Urothelium cell line (cell line): ENCODE measurements at regions not wholly inside any gene's neighbourhood (a gene's known extent, or its start where the extent isn't known, plus 50 kb on each side); places are given as distances from the start of the nearest gene placed in this dataset.
A peak's percentile ranks its signal among the peaks of the same experiment; 100 is the strongest.

Experiments
- DNase-seq: peaks from one replicate; pipeline ENCODE4 v3.0.0; 2011; ENCODE audit warnings: low spot score, mixed read lengths
- FAIRE-seq: peaks from 2 replicates; lab custom pipeline; 2011; peaks lifted over from hg19 to GRCh38; lab: Jason Lieb, UNC

DNA sequence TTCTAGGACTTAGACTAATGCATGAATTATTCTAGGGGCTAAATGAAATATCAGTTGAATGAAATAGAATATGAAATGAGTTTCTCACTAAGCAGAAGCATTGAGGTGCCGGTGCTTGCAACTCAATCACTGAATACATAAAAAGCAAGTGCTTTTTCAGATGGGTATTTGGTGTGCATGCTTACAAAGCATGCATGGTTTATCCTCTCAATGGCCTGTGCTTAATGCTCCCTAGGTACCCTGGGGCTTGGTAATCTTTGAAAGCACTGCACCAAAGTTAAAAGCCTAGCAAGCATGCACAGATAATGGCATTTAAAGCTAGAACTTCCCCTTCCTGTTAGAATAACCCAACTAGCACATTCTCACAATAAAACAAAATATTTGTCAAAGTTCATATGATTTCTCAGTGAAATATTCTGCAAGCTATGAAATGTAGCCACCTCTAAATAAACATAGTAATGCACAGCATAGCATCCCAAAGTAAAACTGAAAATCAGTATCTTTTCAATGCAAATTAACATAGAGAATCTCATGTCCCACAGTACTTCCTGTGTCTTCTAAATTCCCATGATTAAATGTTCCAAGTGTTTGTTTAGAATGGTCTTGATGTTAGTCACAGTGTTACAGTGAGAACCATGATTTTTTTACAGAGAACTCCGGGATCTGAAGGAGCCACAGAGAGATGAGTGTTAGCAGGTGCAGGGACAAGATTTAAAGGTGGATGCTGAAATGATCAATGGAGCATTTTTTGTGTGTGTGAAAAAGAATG is 143.4 kb upstream of the CDH6 start:
- FAIRE-seq (no peak), DNase-seq (no peak)

GRCh38 chr5:31049461-31049860 is 144.0 kb upstream of the CDH6 start:
- no peak for FAIRE-seq
- no peak for DNase-seq

GRCh38 chr5:31048282-31049270 is 144.9 kb upstream of the CDH6 start:
- FAIRE-seq = no peak

DNA sequence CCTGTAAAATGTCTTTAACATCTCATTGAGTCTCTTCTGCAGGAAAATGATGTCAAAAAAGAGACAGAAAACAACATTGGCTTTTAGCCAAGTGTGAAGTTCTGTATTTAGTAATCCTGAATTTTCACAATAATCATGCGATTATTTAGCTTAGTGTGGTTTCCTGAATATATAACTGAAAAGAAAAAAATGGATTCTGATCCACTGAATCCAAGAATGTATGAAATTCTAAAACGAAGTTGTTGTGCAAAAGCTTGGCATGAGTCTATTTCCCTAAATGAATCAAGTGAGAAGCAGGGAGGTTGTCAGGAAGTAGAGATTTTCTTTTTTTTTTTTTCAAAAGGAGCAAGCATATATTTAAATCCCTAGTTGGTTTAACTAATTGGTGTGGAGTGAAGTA is 145.9 kb upstream of the CDH6 start:
- no peak for DNase-seq
- FAIRE-seq = no peak

More at GRCh38 chr5:31048282-31049270, 144.9 kb upstream of the CDH6 start:
- DNase-seq = no peak

DNA sequence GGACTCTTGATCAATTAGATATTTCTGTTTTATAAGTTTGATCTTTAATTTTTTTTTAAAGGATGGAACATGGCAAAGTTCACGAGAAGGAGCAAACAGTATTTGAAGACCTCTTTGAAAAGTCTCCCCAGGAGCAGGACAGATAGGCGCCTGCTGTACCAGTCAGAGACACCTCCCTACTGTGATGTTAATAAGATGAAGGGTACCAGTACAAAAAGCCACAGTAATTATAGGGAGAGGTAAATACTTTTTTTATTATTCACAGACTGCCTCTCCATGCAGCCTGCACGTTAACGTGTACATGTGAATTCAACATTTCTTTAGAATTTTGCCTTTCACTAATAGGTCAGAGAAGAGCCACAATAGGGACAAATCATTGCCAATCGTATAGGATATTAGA is 146.5 kb upstream of the CDH6 start:
- DNase-seq (no peak), FAIRE-seq (no peak)

DNA sequence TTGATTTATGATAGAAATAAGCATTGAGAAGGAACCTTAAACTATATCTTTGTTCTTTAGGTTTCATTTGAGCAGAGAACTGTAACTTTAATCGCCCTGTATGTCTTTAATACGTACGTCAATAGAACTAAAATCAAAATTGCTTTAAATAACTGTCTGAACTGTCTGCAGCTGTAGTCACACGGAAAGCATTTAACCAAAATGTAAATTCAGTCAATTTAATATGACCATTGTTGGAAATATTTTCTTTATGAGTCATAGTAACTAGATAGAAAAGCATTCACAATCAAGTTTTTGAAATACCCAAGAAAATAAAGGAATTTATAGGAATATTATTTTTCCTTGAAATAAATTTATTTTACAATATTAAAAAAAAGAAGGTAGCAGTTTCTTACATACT is 157.1 kb upstream of the CDH6 start:
- FAIRE-seq (no peak), DNase-seq (no peak)

DNA sequence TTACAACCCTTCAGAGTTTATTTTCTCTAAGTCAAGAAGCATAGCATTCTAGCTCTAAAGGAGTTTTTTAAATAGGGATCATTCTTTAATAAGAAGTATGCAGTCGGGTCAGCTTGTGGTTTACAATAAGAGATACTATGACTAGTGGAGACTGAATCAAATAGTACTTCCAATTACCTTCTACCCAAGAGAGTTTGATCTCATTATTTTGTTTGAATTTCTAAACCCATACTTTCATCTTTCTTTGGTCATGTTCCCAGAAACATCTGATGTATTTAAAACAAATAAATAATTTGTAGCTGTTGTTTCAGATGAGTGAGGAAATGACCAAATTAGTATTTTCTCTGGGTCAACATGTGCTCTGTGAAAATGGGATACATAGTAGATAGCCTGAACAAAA is 160.2 kb upstream of the CDH6 start:
- FAIRE-seq = no peak

DNA sequence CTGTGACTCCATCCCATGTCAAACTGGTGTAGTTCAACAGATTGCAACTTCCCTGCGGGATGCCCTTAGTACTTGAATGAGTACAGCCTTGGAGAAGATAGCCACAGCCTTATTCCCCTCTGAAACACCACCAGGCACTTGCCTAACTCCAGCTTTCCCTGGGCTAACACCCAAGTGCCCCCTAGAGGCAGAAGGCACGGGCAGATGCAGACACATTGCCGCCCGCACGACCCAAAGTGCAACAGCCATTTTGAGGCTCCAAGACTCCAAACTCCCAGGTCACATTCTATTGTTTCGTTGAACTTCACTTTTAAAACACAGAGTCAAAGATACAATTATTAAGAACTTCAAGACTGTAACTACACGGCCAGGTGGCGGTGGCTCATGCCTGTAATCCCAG is 163.6 kb upstream of the CDH6 start:
- FAIRE-seq (no peak), DNase-seq (no peak)

More for the DNA sequence above, 160.2 kb upstream of the CDH6 start:
- no peak for DNase-seq

- FAIRE-seq = no peak
- DNase-seq = no peak
Measured at GRCh38 chr5:31027721-31028120, 165.8 kb upstream of the CDH6 start.

- no peak for FAIRE-seq
- no peak for DNase-seq
Measured at GRCh38 chr5:31023105-31023504, 170.4 kb upstream of the CDH6 start.

- peak; percentile 29 for DNase-seq
- FAIRE-seq = peak; percentile 40
Measured at GRCh38 chr5:31021181-31021624, 172.3 kb upstream of the CDH6 start.

- DNase-seq = no peak
- no peak for FAIRE-seq
Measured at GRCh38 chr5:31008231-31008630, 185.3 kb upstream of the CDH6 start.

DNA sequence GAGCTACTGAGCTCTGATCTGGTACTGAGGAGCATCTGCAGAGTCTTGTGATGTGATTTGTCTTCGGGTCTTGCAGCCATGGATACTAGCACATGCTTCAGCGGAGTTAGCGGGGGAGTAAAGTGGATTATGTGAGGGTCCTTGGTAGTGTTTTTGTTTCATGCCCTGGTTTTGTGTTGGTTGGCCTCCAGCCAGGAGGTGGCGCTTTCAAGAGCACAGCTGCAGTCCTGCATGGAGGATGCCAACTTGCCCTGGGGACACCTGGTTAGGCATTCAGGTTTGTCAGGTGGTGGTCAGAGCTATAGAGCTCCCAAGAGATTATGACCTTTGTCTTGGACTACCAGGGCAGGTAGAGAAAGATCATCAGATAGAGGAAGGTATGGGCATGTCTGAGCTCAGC is 185.8 kb upstream of the CDH6 start:
- no peak for DNase-seq
- no peak for FAIRE-seq

DNA sequence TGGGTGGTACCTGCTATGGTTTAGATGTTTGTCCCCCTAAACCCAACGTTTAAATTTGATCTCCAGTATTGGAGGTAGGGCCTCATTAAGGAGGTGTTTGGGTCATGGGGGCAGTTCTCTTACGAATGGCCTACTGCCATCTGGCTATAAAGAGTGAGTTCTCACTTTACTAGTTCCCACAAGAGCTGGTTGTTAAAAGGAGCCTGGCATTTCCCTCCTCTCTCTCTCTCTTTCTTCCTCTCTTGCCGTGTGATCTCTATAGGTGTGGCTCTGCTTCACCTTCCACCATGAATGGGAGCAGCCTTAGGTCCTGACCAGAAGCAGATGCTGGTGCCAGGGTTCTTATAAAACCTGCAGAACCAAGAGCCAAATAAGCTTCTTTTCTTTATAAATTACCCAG is 193.2 kb upstream of the CDH6 start:
- no peak for FAIRE-seq
- no peak for DNase-seq

DNA sequence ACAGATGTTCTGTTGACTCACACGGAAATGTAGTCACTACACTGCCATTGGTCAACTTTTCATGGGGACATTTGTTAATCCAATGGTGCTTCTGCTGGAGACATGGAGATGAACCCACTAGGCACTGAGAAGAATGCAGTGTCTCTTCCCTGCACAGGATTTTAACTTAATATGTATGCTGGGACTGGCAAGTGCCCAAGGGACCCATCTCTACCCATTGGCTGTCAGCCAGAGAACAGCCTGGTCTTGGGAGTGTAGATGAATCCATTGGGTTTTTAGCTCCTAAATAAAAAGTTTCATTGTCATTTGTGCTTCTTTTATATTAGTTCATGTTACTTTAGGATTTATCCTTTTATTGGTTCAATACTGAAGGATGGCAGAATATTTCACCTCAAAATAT is 195.8 kb upstream of the CDH6 start:
- FAIRE-seq (no peak), DNase-seq (no peak)

- DNase-seq (no peak), FAIRE-seq (no peak)
Measured at GRCh38 chr5:30994902-30995301, 198.6 kb upstream of the CDH6 start.

- FAIRE-seq = no peak
- no peak for DNase-seq
Measured at GRCh38 chr5:30994176-30994575, 199.3 kb upstream of the CDH6 start.

- DNase-seq (no peak), FAIRE-seq (no peak)
Measured at GRCh38 chr5:30991462-30991861, 202.0 kb upstream of the CDH6 start.

- FAIRE-seq = no peak
- DNase-seq = no peak
Measured at GRCh38 chr5:30981576-30981975, 211.9 kb upstream of the CDH6 start.

GRCh38 chr5:30968971-30969370 is 224.5 kb upstream of the CDH6 start:
- FAIRE-seq = no peak
- no peak for DNase-seq

DNA sequence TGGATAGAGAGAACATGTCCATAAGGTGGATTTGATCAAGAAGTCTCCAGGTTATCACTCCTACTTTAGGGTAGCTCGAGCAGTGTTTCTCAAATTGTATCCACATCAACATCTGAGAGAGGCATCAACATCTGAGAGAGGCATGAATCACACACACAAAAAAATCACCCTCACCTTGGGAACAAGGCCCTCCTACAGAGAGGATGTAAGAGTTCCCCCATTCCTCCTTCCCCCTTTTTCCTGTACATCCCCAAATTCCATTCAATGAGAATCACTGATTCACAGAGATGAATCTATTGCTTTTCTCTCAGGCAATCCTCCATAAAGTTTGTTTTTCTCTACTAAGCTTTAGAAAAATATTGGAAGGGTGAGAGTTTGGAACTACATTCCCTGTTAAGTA is 233.4 kb upstream of the CDH6 start:
- DNase-seq (no peak), FAIRE-seq (no peak)

GRCh38 chr5:30959238-30959637 is 234.2 kb upstream of the CDH6 start:
- no peak for DNase-seq
- no peak for FAIRE-seq
